Neural crest cell (in vitro differentiated cells): ENCODE measurements at regions not wholly inside any gene's neighbourhood (a gene's known extent, or its start where the extent isn't known, plus 50 kb on each side); places are given as distances from the start of the nearest gene placed in this dataset.

Experiments used
- DNase-seq: peaks from one replicate; pipeline ENCODE4 v3.0.0; 2021; ENCODE audit warnings: low read depth, mixed read lengths, low spot score
- H3K27ac Mint-ChIP-seq: one replicate; pipeline ENCODE4 v1.8.0; 2021; ENCODE audit warnings: mild to moderate bottlenecking, mixed read lengths; ENCODE audit not compliant: unreplicated experiment
- H3K27me3 Mint-ChIP-seq: 2 replicates; pipeline ENCODE4 v1.8.0; 2021; ENCODE audit warnings: low read depth, mild to moderate bottlenecking, mixed read lengths
- H3K36me3 Mint-ChIP-seq: 2 replicates; pipeline ENCODE4 v1.8.0; 2021; ENCODE audit warnings: low read depth, mild to moderate bottlenecking, mixed read lengths
- H3K4me1 Mint-ChIP-seq: 2 replicates; pipeline ENCODE4 v1.8.0; 2021; ENCODE audit warnings: mixed read lengths
- H3K4me3 Mint-ChIP-seq: one replicate; pipeline ENCODE4 v1.8.0; 2021; ENCODE audit warnings: mild to moderate bottlenecking, mixed read lengths
- H3K9me3 Mint-ChIP-seq: 2 replicates; pipeline ENCODE4 v1.8.0; 2021; ENCODE audit warnings: mixed read lengths
- CTCF ChIP-seq: fragments of 200-600 bp; sonication (generic); conservative IDR thresholded peaks from 2 replicates; pipeline ENCODE4 v1.5.0; 2021; ENCODE audit warnings: antibody characterized with exemption, mild to moderate bottlenecking

GRCh38 chr9:107404736-107405135 is 84.8 kb downstream of the KLF4 start:
- H3K4me1 Mint-ChIP-seq = no peaks in the 10 kb centered on the region
- no peak for DNase-seq
- TF ChIP-seq CTCF = no peak
- H3K36me3 Mint-ChIP-seq = no peaks in the 10 kb centered on the region
- no peak overlapping the region for H3K4me3 Mint-ChIP-seq
- H3K9me3 Mint-ChIP-seq = peaks cover 4% of the 10 kb centered on the region
- no peak overlapping the region for H3K27ac Mint-ChIP-seq
- no peaks in the 10 kb centered on the region for H3K27me3 Mint-ChIP-seq

- no peaks in the 10 kb centered on the region for H3K4me1 Mint-ChIP-seq
- H3K27ac Mint-ChIP-seq = no peak overlapping the region
- no peak overlapping the region for H3K4me3 Mint-ChIP-seq
- peaks cover 4% of the 10 kb centered on the region for H3K9me3 Mint-ChIP-seq
- no peaks in the 10 kb centered on the region for H3K36me3 Mint-ChIP-seq
- no peaks in the 10 kb centered on the region for H3K27me3 Mint-ChIP-seq
- DNase-seq = no peak
- TF ChIP-seq CTCF = no peak
These were observed 85.4 kb downstream of the KLF4 start for GRCh38 chr9:107404161-107404560.

- H3K9me3 Mint-ChIP-seq = peaks cover 4% of the 10 kb centered on the region
- H3K4me1 Mint-ChIP-seq = peaks cover 5% of the 10 kb centered on the region
- no peaks in the 10 kb centered on the region for H3K27me3 Mint-ChIP-seq
- no peaks in the 10 kb centered on the region for H3K36me3 Mint-ChIP-seq
- no peak overlapping the region for H3K4me3 Mint-ChIP-seq
- H3K27ac Mint-ChIP-seq = no peak overlapping the region
- no peak for DNase-seq
- TF ChIP-seq CTCF = no peak
These were observed 92.2 kb downstream of the KLF4 start for GRCh38 chr9:107397076-107398044.

- Mint-ChIP-seq H3K27ac (no peak overlapping the region), H3K9me3 (no peaks in the 10 kb centered on the region), H3K4me1 (peaks cover 5% of the 10 kb centered on the region), H3K27me3 (no peaks in the 10 kb centered on the region), H3K4me3 (no peak overlapping the region), H3K36me3 (no peaks in the 10 kb centered on the region)
- no peak for TF ChIP-seq CTCF
- no peak for DNase-seq
These were observed 95.3 kb downstream of the KLF4 start for GRCh38 chr9:107394264-107394663.

GRCh38 chr9:107390778-107391177 is 98.8 kb downstream of the KLF4 start:
- DNase-seq = no peak
- no peaks in the 10 kb centered on the region for H3K9me3 Mint-ChIP-seq
- no peaks in the 10 kb centered on the region for H3K36me3 Mint-ChIP-seq
- H3K4me1 Mint-ChIP-seq = peaks cover 5% of the 10 kb centered on the region
- no peak overlapping the region for H3K27ac Mint-ChIP-seq
- no peak overlapping the region for H3K4me3 Mint-ChIP-seq
- TF ChIP-seq CTCF = no peak
- no peaks in the 10 kb centered on the region for H3K27me3 Mint-ChIP-seq
